ENCODE measurements at regions not wholly inside any gene's neighbourhood (a gene's known extent, or its start where the extent isn't known, plus 50 kb on each side); places are given as distances from the start of the nearest gene placed in this dataset.

- peak overlapping the region; percentile 31 for H3K4me3 Mint-ChIP-seq
- H3K4me1 Mint-ChIP-seq (ENCODE audit: low read depth) = peaks cover 62% of the 10 kb centered on the region
These were observed 74.7 kb upstream of the TNFAIP3 start for GRCh38 chr6:137792160-137793033.

GRCh38 chr6:137793805-137794515 is 73.1 kb upstream of the TNFAIP3 start:
- H3K36me3 Mint-ChIP-seq (ENCODE audit: low read depth) = peaks cover 14% of the 10 kb centered on the region
- peak overlapping the region; percentile 73 for H3K27ac Mint-ChIP-seq
- H3K27me3 Mint-ChIP-seq (ENCODE audit: low read depth) = no peaks in the 10 kb centered on the region
- no peaks in the 10 kb centered on the region for H3K9me3 Mint-ChIP-seq
- peaks cover 72% of the 10 kb centered on the region for H3K4me1 Mint-ChIP-seq (ENCODE audit: low read depth)
- H3K4me3 Mint-ChIP-seq = peak overlapping the region; percentile 17

More at GRCh38 chr6:137792160-137793033, 74.7 kb upstream of the TNFAIP3 start:
- Mint-ChIP-seq H3K27ac (peak overlapping the region; percentile 67), H3K27me3 (ENCODE audit: low read depth) (no peaks in the 10 kb centered on the region), H3K9me3 (no peaks in the 10 kb centered on the region), H3K36me3 (ENCODE audit: low read depth) (peaks cover 14% of the 10 kb centered on the region)

- no peaks in the 10 kb centered on the region for H3K27me3 Mint-ChIP-seq (ENCODE audit: low read depth)
- H3K4me1 Mint-ChIP-seq (ENCODE audit: low read depth) = peaks cover 76% of the 10 kb centered on the region
- no peaks in the 10 kb centered on the region for H3K9me3 Mint-ChIP-seq
- H3K27ac Mint-ChIP-seq = peak overlapping the region; percentile 73
- H3K4me3 Mint-ChIP-seq = peak overlapping the region; percentile 2
- peaks cover 14% of the 10 kb centered on the region for H3K36me3 Mint-ChIP-seq (ENCODE audit: low read depth)
These were observed 72.4 kb upstream of the TNFAIP3 start for GRCh38 chr6:137794516-137795201.

GRCh38 chr6:137795501-137795900 is 71.6 kb upstream of the TNFAIP3 start:
- peaks cover 76% of the 10 kb centered on the region for H3K4me1 Mint-ChIP-seq (ENCODE audit: low read depth)
- H3K27ac Mint-ChIP-seq = no peak overlapping the region
- no peaks in the 10 kb centered on the region for H3K9me3 Mint-ChIP-seq
- H3K36me3 Mint-ChIP-seq (ENCODE audit: low read depth) = peaks cover 12% of the 10 kb centered on the region
- H3K4me3 Mint-ChIP-seq = no peak overlapping the region
- no peaks in the 10 kb centered on the region for H3K27me3 Mint-ChIP-seq (ENCODE audit: low read depth)

- Mint-ChIP-seq H3K9me3 (peaks cover under 1% of the 10 kb centered on the region), H3K4me1 (ENCODE audit: low read depth) (peaks cover 69% of the 10 kb centered on the region), H3K36me3 (ENCODE audit: low read depth) (peaks cover 13% of the 10 kb centered on the region), H3K4me3 (no peak overlapping the region), H3K27me3 (ENCODE audit: low read depth) (no peaks in the 10 kb centered on the region), H3K27ac (no peak overlapping the region)
These were observed 68.8 kb upstream of the TNFAIP3 start for GRCh38 chr6:137798261-137798660.

GRCh38 chr6:137798846-137799245 is 68.2 kb upstream of the TNFAIP3 start:
- Mint-ChIP-seq H3K36me3 (ENCODE audit: low read depth) (peaks cover 13% of the 10 kb centered on the region), H3K27ac (peak overlapping the region; percentile 72), H3K4me3 (peak overlapping the region; percentile 15), H3K27me3 (ENCODE audit: low read depth) (no peaks in the 10 kb centered on the region), H3K4me1 (ENCODE audit: low read depth) (peaks cover 67% of the 10 kb centered on the region), H3K9me3 (peaks cover 5% of the 10 kb centered on the region)

GRCh38 chr6:137799950-137800568 is 67.0 kb upstream of the TNFAIP3 start:
- H3K27ac Mint-ChIP-seq = peak overlapping the region; percentile 60
- H3K4me3 Mint-ChIP-seq = no peak overlapping the region
- H3K9me3 Mint-ChIP-seq = peaks cover 5% of the 10 kb centered on the region
- H3K27me3 Mint-ChIP-seq (ENCODE audit: low read depth) = no peaks in the 10 kb centered on the region
- H3K36me3 Mint-ChIP-seq (ENCODE audit: low read depth) = peaks cover 12% of the 10 kb centered on the region
- peaks cover 65% of the 10 kb centered on the region for H3K4me1 Mint-ChIP-seq (ENCODE audit: low read depth)

- H3K4me3 Mint-ChIP-seq = peak overlapping the region; percentile 7
- H3K36me3 Mint-ChIP-seq (ENCODE audit: low read depth) = peaks cover 10% of the 10 kb centered on the region
- H3K27me3 Mint-ChIP-seq (ENCODE audit: low read depth) = no peaks in the 10 kb centered on the region
- peaks cover 5% of the 10 kb centered on the region for H3K9me3 Mint-ChIP-seq
- peaks cover 64% of the 10 kb centered on the region for H3K4me1 Mint-ChIP-seq (ENCODE audit: low read depth)
- H3K27ac Mint-ChIP-seq = peak overlapping the region; percentile 60
These were observed 66.3 kb upstream of the TNFAIP3 start for GRCh38 chr6:137800762-137801161.

GRCh38 chr6:137801352-137802114 is 65.5 kb upstream of the TNFAIP3 start:
- Mint-ChIP-seq H3K36me3 (ENCODE audit: low read depth) (peaks cover 10% of the 10 kb centered on the region), H3K27me3 (ENCODE audit: low read depth) (no peaks in the 10 kb centered on the region), H3K9me3 (peaks cover 5% of the 10 kb centered on the region), H3K27ac (no peak overlapping the region), H3K4me3 (no peak overlapping the region), H3K4me1 (ENCODE audit: low read depth) (peaks cover 61% of the 10 kb centered on the region)

- no peak overlapping the region for H3K4me3 Mint-ChIP-seq
- peaks cover 59% of the 10 kb centered on the region for H3K4me1 Mint-ChIP-seq (ENCODE audit: low read depth)
- no peak overlapping the region for H3K27ac Mint-ChIP-seq
- no peaks in the 10 kb centered on the region for H3K27me3 Mint-ChIP-seq (ENCODE audit: low read depth)
- peaks cover 15% of the 10 kb centered on the region for H3K36me3 Mint-ChIP-seq (ENCODE audit: low read depth)
- H3K9me3 Mint-ChIP-seq = peaks cover 11% of the 10 kb centered on the region
These were observed 64.5 kb upstream of the TNFAIP3 start for GRCh38 chr6:137802408-137803182.

GRCh38 chr6:137804637-137805036 is 62.4 kb upstream of the TNFAIP3 start:
- no peaks in the 10 kb centered on the region for H3K27me3 Mint-ChIP-seq (ENCODE audit: low read depth)
- H3K4me3 Mint-ChIP-seq = no peak overlapping the region
- peaks cover 13% of the 10 kb centered on the region for H3K9me3 Mint-ChIP-seq
- H3K36me3 Mint-ChIP-seq (ENCODE audit: low read depth) = peaks cover 15% of the 10 kb centered on the region
- H3K27ac Mint-ChIP-seq = no peak overlapping the region
- peaks cover 42% of the 10 kb centered on the region for H3K4me1 Mint-ChIP-seq (ENCODE audit: low read depth)

- peaks cover 15% of the 10 kb centered on the region for H3K36me3 Mint-ChIP-seq (ENCODE audit: low read depth)
- no peak overlapping the region for H3K27ac Mint-ChIP-seq
- H3K27me3 Mint-ChIP-seq (ENCODE audit: low read depth) = no peaks in the 10 kb centered on the region
- peaks cover 13% of the 10 kb centered on the region for H3K9me3 Mint-ChIP-seq
- no peak overlapping the region for H3K4me3 Mint-ChIP-seq
- peaks cover 37% of the 10 kb centered on the region for H3K4me1 Mint-ChIP-seq (ENCODE audit: low read depth)
These were observed 61.4 kb upstream of the TNFAIP3 start for GRCh38 chr6:137805622-137806021.
